ENCODE measurements at regions not wholly inside any gene's neighbourhood (a gene's known extent, or its start where the extent isn't known, plus 50 kb on each side); places are given as distances from the start of the nearest gene placed in this dataset.

- TF ChIP-seq EP300 (IDR thresholded peaks at IDR 0.05; ENCODE audit: low read depth) (no peak), POLR2AphosphoS5 (IDR thresholded peaks at IDR 0.05) (peak in 1 of 3 donors; percentile 40)
Observed at GRCh38 chr14:81801921-81802320, 268.3 kb upstream of the SEL1L start.

GRCh38 chr14:81802341-81802740 is 268.7 kb upstream of the SEL1L start:
- no peaks in the 10 kb centered on the region for H3K4me1 ChIP-seq
- in situ Hi-C loops (cut with MboI; ENCODE audit: low pct_ligation_motif_present in 1 of 4, low pct_unique_long_range_greater_than_20kb in 1 of 4, low sequenced_read_pairs in 3 of 4), result no loop called here
- no peak for TF ChIP-seq CTCF (IDR thresholded peaks at IDR 0.05)
- TF ChIP-seq POLR2AphosphoS5 (IDR thresholded peaks at IDR 0.05), result no peak
- no peak for TF ChIP-seq POLR2A (IDR thresholded peaks at IDR 0.05)
- TF ChIP-seq EP300 (IDR thresholded peaks at IDR 0.05; ENCODE audit: low read depth), result no peak
- intact Hi-C loops (cut with DNase I; ENCODE audit: low total_unique reads), result no loop called here
- H3K27me3 ChIP-seq, result no peaks in the 10 kb centered on the region
- no peaks in the 10 kb centered on the region for H3K36me3 ChIP-seq
- no peaks in the 10 kb centered on the region for H3K9me3 ChIP-seq
- no peak overlapping the region for H3K4me3 ChIP-seq
- no peak overlapping the region for H3K27ac ChIP-seq
- 42 to 58% methylated on average over 2 of the region's 2 CpGs for WGBS, 2 donors (ENCODE audit: low coverage in 1 of 2)
- DNase-seq, result no peak

More at GRCh38 chr14:81801921-81802320, 268.3 kb upstream of the SEL1L start:
- Histone ChIP-seq H3K4me3 (no peak overlapping the region), H3K4me1 (no peaks in the 10 kb centered on the region), H3K36me3 (no peaks in the 10 kb centered on the region), H3K9me3 (no peaks in the 10 kb centered on the region), H3K27me3 (no peaks in the 10 kb centered on the region), H3K27ac (no peak overlapping the region)
- DNase-seq, result no peak
- in situ Hi-C loops (cut with MboI; ENCODE audit: low pct_ligation_motif_present in 1 of 4, low pct_unique_long_range_greater_than_20kb in 1 of 4, low sequenced_read_pairs in 3 of 4) (no loop called here), intact Hi-C loops (cut with DNase I; ENCODE audit: low total_unique reads) (no loop called here)
- 49 to 64% methylated on average over 2 to 5 of the region's 5 CpGs for WGBS, 2 donors (ENCODE audit: low coverage in 1 of 2)

GRCh38 chr14:81805785-81806184 is 272.1 kb upstream of the SEL1L start:
- intact Hi-C loops (cut with DNase I; ENCODE audit: low total_unique reads) (no loop called here), in situ Hi-C loops (cut with MboI; ENCODE audit: low pct_ligation_motif_present in 1 of 4, low pct_unique_long_range_greater_than_20kb in 1 of 4, low sequenced_read_pairs in 3 of 4) (no loop called here)
- no peaks in the 10 kb centered on the region for H3K9me3 ChIP-seq
- no peak for DNase-seq
- no peaks in the 10 kb centered on the region for H3K27me3 ChIP-seq
- TF ChIP-seq CTCF (IDR thresholded peaks at IDR 0.05), result no peak
- TF ChIP-seq EP300 (IDR thresholded peaks at IDR 0.05; ENCODE audit: low read depth), result no peak
- TF ChIP-seq POLR2A (IDR thresholded peaks at IDR 0.05), result no peak
- TF ChIP-seq POLR2AphosphoS5 (IDR thresholded peaks at IDR 0.05), result no peak
- no peaks in the 10 kb centered on the region for H3K4me1 ChIP-seq
- H3K36me3 ChIP-seq, result no peaks in the 10 kb centered on the region
- WGBS, 2 donors (ENCODE audit: low coverage in 1 of 2), result 36 to 49% methylated on average over 2 of the region's 2 CpGs
- no peak overlapping the region for H3K4me3 ChIP-seq
- no peak overlapping the region for H3K27ac ChIP-seq

- TF ChIP-seq EP300 (IDR thresholded peaks at IDR 0.05; ENCODE audit: low read depth), result no peak
- no peak for TF ChIP-seq CTCF (IDR thresholded peaks at IDR 0.05)
- no peak for TF ChIP-seq POLR2A (IDR thresholded peaks at IDR 0.05)
- TF ChIP-seq POLR2AphosphoS5 (IDR thresholded peaks at IDR 0.05), result no peak
- intact Hi-C loops (cut with DNase I; ENCODE audit: low total_unique reads), result no loop called here
- WGBS, 2 donors (ENCODE audit: low coverage in 1 of 2), result 66 to 73% methylated on average over 7 of the region's 7 CpGs
- H3K4me1 ChIP-seq, result no peaks in the 10 kb centered on the region
- no peaks in the 10 kb centered on the region for H3K27me3 ChIP-seq
- no peak for DNase-seq
- in situ Hi-C loops (cut with MboI; ENCODE audit: low pct_ligation_motif_present in 1 of 4, low pct_unique_long_range_greater_than_20kb in 1 of 4, low sequenced_read_pairs in 3 of 4), result no loop called here
- H3K27ac ChIP-seq, result no peak overlapping the region
- H3K36me3 ChIP-seq, result no peaks in the 10 kb centered on the region
- H3K4me3 ChIP-seq, result no peak overlapping the region
- no peaks in the 10 kb centered on the region for H3K9me3 ChIP-seq
Observed at GRCh38 chr14:81811705-81812269, 278.1 kb upstream of the SEL1L start.

- no peak overlapping the region for H3K27ac ChIP-seq
- H3K27me3 ChIP-seq, result no peaks in the 10 kb centered on the region
- no peaks in the 10 kb centered on the region for H3K4me1 ChIP-seq
- H3K4me3 ChIP-seq, result no peak overlapping the region
- no peaks in the 10 kb centered on the region for H3K9me3 ChIP-seq
- H3K36me3 ChIP-seq, result no peaks in the 10 kb centered on the region
- WGBS, 2 donors (ENCODE audit: low coverage in 1 of 2), result 50 to 55% methylated on average over 1 of the region's 1 CpG
- TF ChIP-seq POLR2AphosphoS5 (IDR thresholded peaks at IDR 0.05) (no peak), POLR2A (IDR thresholded peaks at IDR 0.05) (no peak), EP300 (IDR thresholded peaks at IDR 0.05; ENCODE audit: low read depth) (no peak), CTCF (IDR thresholded peaks at IDR 0.05) (no peak)
- intact Hi-C loops (cut with DNase I; ENCODE audit: low total_unique reads), result no loop called here
- in situ Hi-C loops (cut with MboI; ENCODE audit: low pct_ligation_motif_present in 1 of 4, low pct_unique_long_range_greater_than_20kb in 1 of 4, low sequenced_read_pairs in 3 of 4), result no loop called here
- DNase-seq, result no peak
Observed at GRCh38 chr14:81818271-81818670, 284.6 kb upstream of the SEL1L start.

All from transverse colon (tissue), 4 donors.